Erythroblast (primary cell): ENCODE measurements at regions not wholly inside any gene's neighbourhood (a gene's known extent, or its start where the extent isn't known, plus 50 kb on each side); places are given as distances from the start of the nearest gene placed in this dataset.

Experiments
- GATA1 ChIP-seq: IDR thresholded peaks from 2 replicates; pipeline ENCODE4 v1.6.1; 2011; ENCODE audit warnings: low read depth, mild to moderate bottlenecking, control low read depth, low read length, moderate library complexity
- POLR2A ChIP-seq: IDR thresholded peaks from 2 replicates; pipeline ENCODE4 v1.6.1; 2011; ENCODE audit warnings: mild to moderate bottlenecking, low read length

DNA sequence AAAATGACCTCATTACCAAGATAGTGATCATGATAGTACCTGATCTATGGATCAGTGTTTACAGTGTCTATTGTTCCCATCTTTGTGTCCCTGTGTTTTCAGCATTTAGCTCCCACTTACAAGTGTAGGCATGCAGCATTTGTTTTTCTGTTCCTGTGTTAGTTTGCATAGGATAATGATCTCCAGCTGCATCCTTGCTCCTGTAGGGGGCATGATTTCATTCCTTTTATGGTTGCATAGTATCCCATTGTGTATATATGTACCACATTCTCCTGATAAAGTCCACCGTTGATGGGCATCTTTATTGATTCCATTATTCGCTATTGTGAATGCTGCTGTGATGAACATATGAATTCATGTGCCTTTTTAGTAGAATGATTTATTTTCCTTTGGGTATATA lies 215.4 kb upstream of the NAV3 start:
- TF ChIP-seq POLR2A (no peak), GATA1 (no peak)
